ENCODE measurements at regions not wholly inside any gene's neighbourhood (a gene's known extent, or its start where the extent isn't known, plus 50 kb on each side); places are given as distances from the start of the nearest gene placed in this dataset.

DNA sequence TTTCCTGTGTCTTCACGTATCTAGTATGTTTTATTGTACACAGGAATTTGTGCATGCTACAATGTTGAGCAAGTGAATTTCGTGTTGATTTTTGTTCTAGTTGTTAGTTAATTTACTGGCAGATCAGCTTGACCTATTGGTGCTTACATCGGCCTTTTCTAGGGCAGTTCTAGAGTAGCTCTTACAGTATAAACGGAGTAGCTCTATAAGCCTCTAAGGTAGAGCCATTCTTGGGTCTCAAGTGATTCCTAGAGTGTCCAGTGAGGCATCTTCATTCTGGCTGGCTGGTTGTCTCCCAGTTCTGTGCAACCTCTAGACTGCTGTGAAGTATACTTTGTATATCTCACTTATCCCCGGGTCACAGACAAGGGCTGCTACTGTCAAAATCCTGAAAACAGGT, 364.6 kb downstream of the CDH10 start:
- TF ChIP-seq REST (IDR thresholded peaks at IDR 0.05; ENCODE audit: insufficient replicate concordance, low read depth) = no peak
- no peak for TF ChIP-seq POLR2AphosphoS5 (IDR thresholded peaks at IDR 0.05; ENCODE audit: low read depth)
- TF ChIP-seq, protein P1, sequence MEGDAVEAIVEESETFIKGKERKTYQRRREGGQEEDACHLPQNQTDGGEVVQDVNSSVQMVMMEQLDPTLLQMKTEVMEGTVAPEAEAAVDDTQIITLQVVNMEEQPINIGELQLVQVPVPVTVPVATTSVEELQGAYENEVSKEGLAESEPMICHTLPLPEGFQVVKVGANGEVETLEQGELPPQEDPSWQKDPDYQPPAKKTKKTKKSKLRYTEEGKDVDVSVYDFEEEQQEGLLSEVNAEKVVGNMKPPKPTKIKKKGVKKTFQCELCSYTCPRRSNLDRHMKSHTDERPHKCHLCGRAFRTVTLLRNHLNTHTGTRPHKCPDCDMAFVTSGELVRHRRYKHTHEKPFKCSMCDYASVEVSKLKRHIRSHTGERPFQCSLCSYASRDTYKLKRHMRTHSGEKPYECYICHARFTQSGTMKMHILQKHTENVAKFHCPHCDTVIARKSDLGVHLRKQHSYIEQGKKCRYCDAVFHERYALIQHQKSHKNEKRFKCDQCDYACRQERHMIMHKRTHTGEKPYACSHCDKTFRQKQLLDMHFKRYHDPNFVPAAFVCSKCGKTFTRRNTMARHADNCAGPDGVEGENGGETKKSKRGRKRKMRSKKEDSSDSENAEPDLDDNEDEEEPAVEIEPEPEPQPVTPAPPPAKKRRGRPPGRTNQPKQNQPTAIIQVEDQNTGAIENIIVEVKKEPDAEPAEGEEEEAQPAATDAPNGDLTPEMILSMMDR (IDR thresholded peaks at IDR 0.05; ENCODE audit: insufficient read depth, low read length) = no peak
- no peak for TF ChIP-seq SPI1 (IDR thresholded peaks at IDR 0.05; ENCODE audit: borderline replicate concordance, low read depth)
- no peak for TF ChIP-seq GABPA (IDR thresholded peaks at IDR 0.05; ENCODE audit: low read depth)

All from HL-60 (cell line).